ENCODE measurements at regions not wholly inside any gene's neighbourhood (a gene's known extent, or its start where the extent isn't known, plus 50 kb on each side); places are given as distances from the start of the nearest gene placed in this dataset.

- POLR2A ChIA-PET = no interaction called here
- H3K4me3 ChIP-seq (replicated peaks in 1 of 2; ENCODE audit: low read depth in 1 of 2, low read length in 2 of 2) = no peak overlapping the region
- no peaks in the 10 kb centered on the region for H4K20me1 ChIP-seq (ENCODE audit: insufficient read depth)
- no peaks in the 10 kb centered on the region for H3K79me2 ChIP-seq (ENCODE audit: insufficient read depth, low read length)
- no TSS peak for BruUV-seq (replicated peaks)
- H3K4me2 ChIP-seq (ENCODE audit: low read length) = no peak overlapping the region
- DNase-seq (ENCODE audit: low read depth, low spot score) = no peak
- intact Hi-C loops (cut with micrococcal nuclease) = no loop called here
- no peak overlapping the region for H2AFZ ChIP-seq (ENCODE audit: low read depth, low read length, poor library complexity, severe bottlenecking)
- no peak overlapping the region for H3K27ac ChIP-seq (ENCODE audit: low read depth, low read length)
- no peaks in the 10 kb centered on the region for H3K9me2 ChIP-seq (ENCODE audit: insufficient read depth)
- no peaks in the 10 kb centered on the region for H3K9me3 ChIP-seq (ENCODE audit: control insufficient read depth in 1 of 2, insufficient read depth in 1 of 2, low read depth in 1 of 2, low read length in 2 of 2)
- H3K27me3 ChIP-seq (ENCODE audit: insufficient read depth, low read length) = no peaks in the 10 kb centered on the region
- no peak for TF ChIP-seq ELF1 (IDR thresholded peaks at IDR 0.05; ENCODE audit: borderline replicate concordance, low read depth)
- no peak for TF ChIP-seq SRF (IDR thresholded peaks at IDR 0.05; ENCODE audit: low read depth)
- no peak for TF ChIP-seq POLR2AphosphoS5 (IDR thresholded peaks at IDR 0.05; ENCODE audit: low read depth, low read length)
- no peak for TF ChIP-seq ZBTB33 (IDR thresholded peaks at IDR 0.05; ENCODE audit: extremely low read depth, insufficient replicate concordance, low read length)
- no peak for TF ChIP-seq YY1 (IDR thresholded peaks at IDR 0.05; ENCODE audit: extremely low read depth, insufficient replicate concordance, low read depth, low read length)
- no peak for TF ChIP-seq POLR2A (IDR thresholded peaks at IDR 0.05; ENCODE audit: borderline replicate concordance, extremely low read depth, insufficient read depth, insufficient read length)
- H3K4me1 ChIP-seq (ENCODE audit: control insufficient read depth in 1 of 2, insufficient read depth in 2 of 2, low read length in 2 of 2) = no peaks in the 10 kb centered on the region
- no peak for ATAC-seq
- RAD21 ChIA-PET (ENCODE audit: low non-redundant PET in 1 of 2, low total read pairs in 2 of 2, uncharacterized antibody in 2 of 2, unreplicated experiment in 2 of 2) = no interaction called here
- CTCF ChIA-PET = no interaction called here
- H3K9ac ChIP-seq (ENCODE audit: low read length) = no peak overlapping the region
- H3K36me3 ChIP-seq (ENCODE audit: control insufficient read depth in 1 of 2, insufficient read depth in 2 of 2, low read length in 2 of 2) = no peaks in the 10 kb centered on the region
Measured at GRCh38 chr14:58697930-58698642, 60.3 kb downstream of the DACT1 start.

- Histone ChIP-seq H3K27ac (ENCODE audit: low read depth, low read length) (no peak overlapping the region), H3K9ac (ENCODE audit: low read length) (no peak overlapping the region), H3K79me2 (ENCODE audit: insufficient read depth, low read length) (no peaks in the 10 kb centered on the region), H3K36me3 (ENCODE audit: control insufficient read depth in 1 of 2, insufficient read depth in 2 of 2, low read length in 2 of 2) (no peaks in the 10 kb centered on the region), H3K9me2 (ENCODE audit: insufficient read depth) (no peaks in the 10 kb centered on the region), H4K20me1 (ENCODE audit: insufficient read depth) (no peaks in the 10 kb centered on the region), H3K27me3 (ENCODE audit: insufficient read depth, low read length) (no peaks in the 10 kb centered on the region), H3K4me2 (ENCODE audit: low read length) (no peak overlapping the region), H3K4me3 (replicated peaks in 1 of 2; ENCODE audit: low read depth in 1 of 2, low read length in 2 of 2) (no peak overlapping the region), H3K4me1 (ENCODE audit: control insufficient read depth in 1 of 2, insufficient read depth in 2 of 2, low read length in 2 of 2) (no peaks in the 10 kb centered on the region), H2AFZ (ENCODE audit: low read depth, low read length, poor library complexity, severe bottlenecking) (no peak overlapping the region), H3K9me3 (ENCODE audit: control insufficient read depth in 1 of 2, insufficient read depth in 1 of 2, low read depth in 1 of 2, low read length in 2 of 2) (no peaks in the 10 kb centered on the region)
- DNase-seq (ENCODE audit: low read depth, low spot score) (no peak), ATAC-seq (no peak)
- ChIA-PET RAD21 (ENCODE audit: low non-redundant PET in 1 of 2, low total read pairs in 2 of 2, uncharacterized antibody in 2 of 2, unreplicated experiment in 2 of 2) (no interaction called here), POLR2A (no interaction called here), CTCF (no interaction called here)
- intact Hi-C loops (cut with micrococcal nuclease) = no loop called here
- BruUV-seq (replicated peaks) = no TSS peak
- TF ChIP-seq CTCF (IDR thresholded peaks at IDR 0.05 in 2 of 3, conservative IDR thresholded peaks at IDR 0.05 in 1 of 3; ENCODE audit: borderline replicate concordance in 1 of 3, insufficient read depth in 1 of 3, low read depth in 2 of 3, low read length in 2 of 3) (no peak), EGR1 (IDR thresholded peaks at IDR 0.05; ENCODE audit: low read depth) (no peak), EZH2 (IDR thresholded peaks at IDR 0.05) (no peak), SRF (IDR thresholded peaks at IDR 0.05; ENCODE audit: low read depth) (no peak), ZBTB33 (IDR thresholded peaks at IDR 0.05; ENCODE audit: extremely low read depth, insufficient replicate concordance, low read length) (no peak), CEBPB (IDR thresholded peaks at IDR 0.05; ENCODE audit: low read depth) (no peak), JUND (IDR thresholded peaks at IDR 0.05) (no peak), ATF3 (IDR thresholded peaks at IDR 0.05) (no peak), ZNF274 (IDR thresholded peaks at IDR 0.05; ENCODE audit: low read depth, low read length) (no peak)
Measured at GRCh38 chr14:58699681-58700205, 62.0 kb downstream of the DACT1 start.
